ENCODE measurements at regions not wholly inside any gene's neighbourhood (a gene's known extent, or its start where the extent isn't known, plus 50 kb on each side); places are given as distances from the start of the nearest gene placed in this dataset.

- no peak for TF ChIP-seq ZFX (IDR thresholded peaks at IDR 0.05; ENCODE audit: borderline replicate concordance)
- TF ChIP-seq, protein P1, sequence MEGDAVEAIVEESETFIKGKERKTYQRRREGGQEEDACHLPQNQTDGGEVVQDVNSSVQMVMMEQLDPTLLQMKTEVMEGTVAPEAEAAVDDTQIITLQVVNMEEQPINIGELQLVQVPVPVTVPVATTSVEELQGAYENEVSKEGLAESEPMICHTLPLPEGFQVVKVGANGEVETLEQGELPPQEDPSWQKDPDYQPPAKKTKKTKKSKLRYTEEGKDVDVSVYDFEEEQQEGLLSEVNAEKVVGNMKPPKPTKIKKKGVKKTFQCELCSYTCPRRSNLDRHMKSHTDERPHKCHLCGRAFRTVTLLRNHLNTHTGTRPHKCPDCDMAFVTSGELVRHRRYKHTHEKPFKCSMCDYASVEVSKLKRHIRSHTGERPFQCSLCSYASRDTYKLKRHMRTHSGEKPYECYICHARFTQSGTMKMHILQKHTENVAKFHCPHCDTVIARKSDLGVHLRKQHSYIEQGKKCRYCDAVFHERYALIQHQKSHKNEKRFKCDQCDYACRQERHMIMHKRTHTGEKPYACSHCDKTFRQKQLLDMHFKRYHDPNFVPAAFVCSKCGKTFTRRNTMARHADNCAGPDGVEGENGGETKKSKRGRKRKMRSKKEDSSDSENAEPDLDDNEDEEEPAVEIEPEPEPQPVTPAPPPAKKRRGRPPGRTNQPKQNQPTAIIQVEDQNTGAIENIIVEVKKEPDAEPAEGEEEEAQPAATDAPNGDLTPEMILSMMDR (IDR thresholded peaks at IDR 0.05) = no peak
Observed at GRCh38 chr1:190658907-190659306, 181.2 kb upstream of the BRINP3 start.

DNA sequence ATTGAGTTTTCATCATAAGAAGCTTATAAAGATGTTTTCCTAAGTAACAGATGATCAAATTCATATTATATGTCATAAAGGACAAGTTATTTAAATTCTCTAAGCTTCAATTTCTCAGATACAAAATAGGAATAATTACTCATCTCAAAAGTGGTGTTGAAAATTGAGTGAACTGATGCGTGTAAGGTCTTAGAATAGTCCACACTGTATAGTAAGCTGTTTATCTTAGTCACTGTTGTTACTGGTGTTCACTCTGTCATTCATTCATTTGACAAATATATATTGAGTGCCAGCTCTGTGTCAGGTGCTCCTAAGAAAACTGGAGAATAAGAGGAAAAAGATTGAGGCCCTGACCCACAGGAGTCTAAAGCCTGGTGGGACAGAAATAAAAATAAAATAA is 186.3 kb upstream of the BRINP3 start:
- TF ChIP-seq, protein P1 (IDR thresholded peaks at IDR 0.05) = no peak
- TF ChIP-seq ZFX (IDR thresholded peaks at IDR 0.05; ENCODE audit: borderline replicate concordance) = no peak
- H3K27ac ChIP-seq = no peak overlapping the region

More at GRCh38 chr1:190658907-190659306, 181.2 kb upstream of the BRINP3 start:
- H3K27ac ChIP-seq = no peak overlapping the region

GRCh38 chr1:190665045-190665444 is 187.4 kb upstream of the BRINP3 start:
- no peak overlapping the region for H3K27ac ChIP-seq
- no peak for TF ChIP-seq ZFX (IDR thresholded peaks at IDR 0.05; ENCODE audit: borderline replicate concordance)
- TF ChIP-seq, protein P1 (IDR thresholded peaks at IDR 0.05) = no peak

DNA sequence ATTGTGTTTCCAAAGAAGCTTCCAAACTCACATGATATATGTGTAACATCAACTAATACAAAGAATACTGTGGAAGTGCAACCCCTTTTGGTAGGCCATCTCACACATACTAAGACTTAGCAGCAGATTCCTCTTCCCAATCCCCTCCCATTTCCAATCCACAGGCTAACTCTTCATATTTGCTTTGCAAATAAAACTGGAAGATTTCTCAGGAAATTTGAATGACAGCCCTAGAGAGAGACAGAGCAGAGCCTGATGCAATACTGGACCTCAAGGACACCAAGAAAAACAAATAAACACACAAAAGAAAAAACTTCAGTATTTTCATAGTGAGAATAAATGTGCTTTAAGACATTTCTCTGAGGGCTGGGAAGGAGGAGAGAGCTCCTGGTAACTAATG is 190.2 kb upstream of the BRINP3 start:
- no peak for TF ChIP-seq ZFX (IDR thresholded peaks at IDR 0.05; ENCODE audit: borderline replicate concordance)
- H3K27ac ChIP-seq = no peak overlapping the region

DNA sequence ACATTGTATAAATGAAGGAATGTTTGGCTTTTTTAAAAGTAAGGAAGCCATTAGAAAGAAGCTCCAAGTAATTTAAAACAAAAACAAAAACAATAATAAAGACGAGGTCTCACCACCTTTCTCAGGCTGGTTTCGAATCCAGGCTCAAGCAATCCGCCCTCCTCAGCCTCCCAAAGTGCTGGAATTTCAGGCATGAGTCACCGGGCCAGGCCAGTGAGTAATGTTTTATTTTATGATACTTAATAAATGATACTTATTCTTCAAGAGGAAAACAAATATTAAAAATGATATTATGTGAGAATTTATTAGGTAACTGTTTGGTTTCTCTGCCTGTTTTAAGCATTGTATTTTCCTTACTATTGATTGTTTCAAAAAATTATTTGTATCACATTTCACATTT is 201.4 kb upstream of the BRINP3 start:
- TF ChIP-seq, protein P1 (IDR thresholded peaks at IDR 0.05) = no peak
- TF ChIP-seq ZFX (IDR thresholded peaks at IDR 0.05; ENCODE audit: borderline replicate concordance) = no peak
- H3K27ac ChIP-seq = peak overlapping the region; percentile 57

- H3K27ac ChIP-seq = peak overlapping the region; percentile 57
- no peak for TF ChIP-seq ZFX (IDR thresholded peaks at IDR 0.05; ENCODE audit: borderline replicate concordance)
- TF ChIP-seq, protein P1 (IDR thresholded peaks at IDR 0.05) = no peak
Observed at GRCh38 chr1:190679454-190679853, 201.8 kb upstream of the BRINP3 start.

- TF ChIP-seq ZFX (IDR thresholded peaks at IDR 0.05; ENCODE audit: borderline replicate concordance) = no peak
- TF ChIP-seq, protein P1 (IDR thresholded peaks at IDR 0.05) = no peak
- peak overlapping the region; percentile 57 for H3K27ac ChIP-seq
Observed at GRCh38 chr1:190679983-190680382, 202.3 kb upstream of the BRINP3 start.

DNA sequence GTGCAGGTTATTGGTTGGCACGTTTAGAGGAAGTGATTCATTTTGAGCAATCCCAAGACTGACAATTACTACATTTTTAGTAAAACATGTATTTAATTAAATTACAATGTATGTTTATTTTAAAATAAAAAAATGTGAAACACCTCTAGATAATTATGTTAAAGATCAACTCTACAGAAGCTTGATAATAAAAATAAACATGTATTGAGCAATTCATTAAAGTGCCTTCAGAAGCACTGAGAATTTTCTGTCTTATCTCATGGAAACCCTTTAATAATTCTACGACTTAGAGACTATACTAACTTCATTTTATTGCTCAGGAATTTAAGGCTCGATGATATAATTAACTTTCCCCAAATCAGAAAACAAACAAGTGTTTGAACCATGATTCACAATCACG is 208.0 kb upstream of the BRINP3 start:
- H3K27ac ChIP-seq = no peak overlapping the region
- TF ChIP-seq, protein P1 (IDR thresholded peaks at IDR 0.05) = no peak

Measured in 22Rv1 (cell line).